GM18507 (cell line): ENCODE measurements at regions not wholly inside any gene's neighbourhood (a gene's known extent, or its start where the extent isn't known, plus 50 kb on each side); places are given as distances from the start of the nearest gene placed in this dataset.

Source experiments
- DNase-seq: peaks from one replicate; pipeline ENCODE4 v3.0.0; 2011; ENCODE audit warnings: low read depth; ENCODE audit not compliant: insufficient read length; ENCODE audit errors: extremely low spot score
- FAIRE-seq: peaks from 2 replicates; lab custom pipeline; 2011; peaks lifted over from hg19 to GRCh38; lab: Jason Lieb, UNC

DNA sequence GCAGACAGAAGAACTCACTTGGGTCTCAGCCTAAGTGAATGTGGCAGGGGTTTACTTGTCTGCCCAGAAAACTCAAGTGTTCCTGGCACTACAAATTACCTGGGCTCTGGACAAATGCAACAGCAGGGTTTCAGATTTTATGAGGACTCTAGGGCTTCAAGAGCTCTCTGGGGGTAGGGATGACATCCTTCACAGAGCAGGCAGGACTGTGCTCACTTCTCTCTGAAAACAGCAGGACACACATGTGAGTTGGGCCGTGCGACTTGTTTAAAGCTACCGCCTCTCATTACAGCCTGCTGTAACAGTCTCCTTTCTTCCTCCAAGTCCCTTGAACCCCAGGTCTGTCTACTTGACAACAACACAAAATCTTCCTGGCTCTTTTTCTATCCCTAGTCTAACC, 212.6 kb downstream of the EN1 start:
- DNase-seq (no peak), FAIRE-seq (no peak)

DNA sequence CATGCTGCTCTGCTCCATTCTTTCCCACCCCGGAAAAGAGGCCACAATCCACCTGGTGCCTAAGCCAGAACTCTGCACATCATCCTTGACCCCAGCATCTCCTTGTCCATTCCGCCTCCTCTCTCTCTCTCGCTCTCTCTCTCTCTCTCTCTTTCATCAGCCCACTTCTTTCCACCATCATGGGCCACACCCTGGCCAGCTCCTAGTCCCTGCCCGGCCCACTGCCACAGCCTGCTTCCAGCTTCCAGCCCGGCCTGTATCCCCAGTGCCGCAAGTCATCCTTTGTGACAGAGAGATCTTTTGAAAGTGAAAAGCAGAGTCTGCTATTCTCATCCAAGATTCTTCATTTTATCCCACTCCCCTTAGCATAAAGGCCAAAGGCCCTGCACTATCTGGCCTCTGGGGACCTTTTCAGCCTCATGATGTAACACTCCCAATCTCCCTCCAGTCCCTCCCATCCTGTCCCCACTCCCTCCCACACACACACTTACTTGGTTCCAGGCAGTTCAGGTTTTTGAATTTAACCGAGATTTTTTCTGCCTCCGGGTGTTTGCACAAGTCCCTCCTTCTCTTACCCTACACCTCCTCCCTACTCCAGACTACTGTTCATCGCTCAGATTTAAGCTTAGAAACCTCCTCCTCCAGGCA, 214.0 kb downstream of the EN1 start:
- DNase-seq (no peak), FAIRE-seq (no peak)

DNA sequence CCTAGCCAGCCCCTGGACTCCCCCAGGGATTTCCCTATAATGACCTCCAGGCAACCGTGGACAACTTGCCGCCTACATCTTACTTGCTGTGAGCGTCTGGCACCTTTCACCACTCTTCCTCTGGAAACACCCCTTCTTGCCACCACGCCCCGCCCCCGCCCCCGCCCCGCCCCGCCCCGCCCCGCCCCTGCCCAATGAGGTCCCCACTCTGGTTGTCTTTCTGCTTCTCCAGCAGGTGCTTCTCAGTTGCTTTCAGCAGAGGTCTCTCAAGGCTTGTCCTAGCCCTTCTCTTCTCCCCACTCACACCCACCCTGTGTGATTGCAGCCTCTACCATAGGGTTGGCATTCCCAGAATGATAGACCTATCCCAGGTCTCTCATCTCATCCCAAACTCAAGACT, 214.5 kb downstream of the EN1 start:
- DNase-seq (no peak), FAIRE-seq (no peak)

DNA sequence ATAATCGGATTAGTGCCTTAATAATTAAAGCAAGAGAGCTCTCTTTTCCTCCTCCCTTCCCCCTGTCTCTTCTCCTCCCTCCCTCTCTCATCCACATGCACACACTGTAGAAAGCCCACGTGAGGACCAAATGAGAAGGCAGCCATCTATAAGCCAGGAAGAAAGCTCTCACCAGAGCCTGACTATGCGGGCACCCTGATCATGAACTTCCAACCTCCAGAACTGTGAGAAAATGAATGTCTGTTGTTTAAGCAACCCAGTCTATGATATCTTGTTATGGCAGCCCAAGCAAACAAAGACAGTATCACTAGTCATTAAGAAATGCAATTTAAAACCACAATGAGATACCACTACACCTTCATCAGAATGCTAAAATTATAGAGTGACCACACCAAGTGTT, 220.3 kb downstream of the EN1 start:
- DNase-seq = no peak
- no peak for FAIRE-seq

DNA sequence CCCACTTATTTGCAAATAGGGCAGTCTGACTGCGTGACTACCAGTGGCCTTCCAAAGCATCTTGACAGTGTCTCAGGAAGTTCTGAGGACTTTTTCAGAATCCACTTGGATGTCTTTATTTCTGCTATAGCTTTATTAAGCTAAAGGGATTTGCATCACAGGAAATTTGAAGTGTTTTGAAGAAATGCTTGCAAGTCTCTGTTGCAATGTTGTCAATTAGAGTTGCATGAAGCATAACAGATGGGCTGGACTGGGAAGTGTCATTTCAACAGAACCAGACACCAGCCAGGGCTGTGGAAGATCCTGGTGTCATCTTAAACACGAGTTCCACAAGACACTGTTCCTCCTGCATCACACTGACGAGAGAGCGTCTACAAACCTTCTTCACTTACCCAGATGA, 224.5 kb downstream of the EN1 start:
- DNase-seq (no peak), FAIRE-seq (no peak)

DNA sequence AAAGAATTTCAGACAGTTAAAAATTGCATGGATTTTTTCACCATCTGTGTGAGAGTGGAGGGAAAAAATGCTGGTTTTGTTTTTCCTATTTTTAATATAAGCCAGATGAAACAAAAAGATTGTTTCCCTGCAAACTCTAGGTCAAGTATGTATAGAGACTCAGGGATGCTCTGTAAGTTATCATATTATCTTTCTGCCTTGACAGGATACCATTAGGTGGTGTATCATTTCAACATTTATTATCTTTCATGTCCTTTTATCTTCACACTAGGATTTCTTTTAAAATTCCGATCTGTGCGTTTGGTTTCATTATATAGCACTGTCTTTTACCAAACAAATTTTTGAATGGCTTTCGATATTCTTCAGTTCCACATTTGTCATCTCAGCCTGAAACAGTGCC, 225.3 kb downstream of the EN1 start:
- no peak for DNase-seq
- no peak for FAIRE-seq

DNA sequence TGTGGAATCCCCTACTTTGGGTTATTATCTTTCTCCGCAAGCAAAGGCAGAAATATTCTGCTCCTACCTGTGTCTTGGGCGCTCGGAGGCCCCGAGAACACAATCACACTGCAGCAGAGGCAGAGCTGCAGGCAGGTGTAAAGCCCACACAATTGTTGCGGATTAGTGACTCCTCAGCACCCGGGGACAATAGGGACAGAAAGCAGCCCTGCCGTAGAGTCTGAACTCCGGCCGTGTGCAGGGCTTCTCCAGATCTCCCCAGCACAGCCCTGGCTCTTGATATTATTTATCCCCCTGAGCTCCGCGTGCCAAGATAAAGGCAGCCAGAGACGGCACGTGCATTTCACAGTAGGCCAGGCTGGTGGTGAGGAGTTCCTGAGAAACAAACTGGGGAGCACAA, 229.2 kb downstream of the EN1 start:
- FAIRE-seq (no peak), DNase-seq (no peak)

DNA sequence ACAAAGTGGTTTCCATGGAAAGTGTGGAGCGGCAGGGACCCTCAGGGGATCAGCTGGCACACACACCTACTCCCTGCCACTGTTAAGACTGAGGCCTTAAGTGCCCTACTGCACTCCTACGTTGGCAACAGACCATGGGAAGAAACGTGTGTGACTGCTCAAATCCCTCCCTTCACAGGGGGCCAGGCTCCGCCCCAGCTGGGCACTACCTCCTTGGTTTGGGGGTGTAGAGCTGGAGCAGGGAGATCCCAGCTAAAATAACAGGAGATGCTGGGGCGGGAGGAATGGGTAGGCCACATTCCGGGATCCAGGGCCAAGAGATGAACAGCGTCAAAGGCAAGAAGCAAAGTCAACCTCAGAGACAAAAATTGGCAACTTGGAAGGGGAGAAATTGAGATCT, 231.0 kb downstream of the EN1 start:
- no peak for FAIRE-seq
- no peak for DNase-seq

DNA sequence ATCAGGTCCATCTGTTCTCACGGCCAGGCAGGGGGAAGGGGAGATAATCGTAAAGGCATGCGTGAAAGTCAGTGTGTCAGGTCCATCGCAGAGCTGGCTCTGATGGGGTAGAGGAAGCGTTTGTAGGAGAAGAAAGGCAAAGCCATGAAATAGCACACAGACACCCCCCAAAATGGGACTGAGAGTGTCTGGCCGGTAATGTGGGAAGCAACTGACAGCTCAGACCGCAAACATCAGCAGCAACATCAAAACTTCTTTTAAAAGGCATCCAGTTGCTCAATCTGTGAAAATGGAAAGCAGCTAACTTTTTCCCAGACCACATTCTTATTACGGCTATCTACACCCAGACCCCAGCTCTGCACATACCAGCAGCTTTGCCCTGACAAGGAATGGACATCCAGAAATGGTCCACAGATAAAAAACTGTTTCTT, 232.6 kb downstream of the EN1 start:
- no peak for DNase-seq
- no peak for FAIRE-seq

DNA sequence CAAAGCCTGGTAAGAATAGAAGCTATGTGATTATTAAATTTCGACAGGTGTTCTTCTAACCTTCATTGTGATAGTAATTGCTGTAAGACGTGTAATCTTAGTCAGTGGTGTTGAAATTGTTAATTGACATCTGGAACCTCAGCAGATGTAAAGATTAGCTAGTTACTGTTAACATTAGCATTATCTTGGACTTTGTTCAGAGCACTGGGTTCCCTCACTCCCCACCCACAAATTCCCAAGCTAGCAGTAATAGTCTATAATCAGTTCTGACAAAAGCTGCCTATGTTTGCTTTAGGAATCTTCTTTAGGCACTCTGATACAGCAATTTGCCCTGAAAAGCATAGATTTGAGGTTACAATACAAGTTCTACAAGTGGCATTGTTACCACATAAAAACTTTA, 233.7 kb downstream of the EN1 start:
- no peak for FAIRE-seq
- DNase-seq = no peak

DNA sequence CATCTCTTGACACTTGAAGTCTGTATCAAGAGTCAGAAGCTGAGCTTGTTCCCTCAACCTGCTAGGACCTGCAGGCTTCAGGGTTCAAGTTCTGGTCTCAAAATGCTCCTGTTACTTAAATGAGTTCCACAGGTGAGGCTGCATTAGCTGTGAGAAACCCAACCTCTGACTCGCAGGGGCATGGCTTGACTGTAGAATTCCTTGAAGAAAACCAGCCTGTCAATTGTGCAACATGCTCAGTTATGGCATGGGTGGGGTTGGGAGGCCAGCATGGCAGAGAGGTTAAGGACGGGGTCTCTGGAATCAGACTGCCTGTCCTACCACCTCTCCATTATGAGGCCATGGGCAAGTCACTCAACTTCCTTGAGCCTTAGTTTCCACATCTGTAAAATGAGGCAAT, 235.8 kb downstream of the EN1 start:
- no peak for FAIRE-seq
- no peak for DNase-seq

DNA sequence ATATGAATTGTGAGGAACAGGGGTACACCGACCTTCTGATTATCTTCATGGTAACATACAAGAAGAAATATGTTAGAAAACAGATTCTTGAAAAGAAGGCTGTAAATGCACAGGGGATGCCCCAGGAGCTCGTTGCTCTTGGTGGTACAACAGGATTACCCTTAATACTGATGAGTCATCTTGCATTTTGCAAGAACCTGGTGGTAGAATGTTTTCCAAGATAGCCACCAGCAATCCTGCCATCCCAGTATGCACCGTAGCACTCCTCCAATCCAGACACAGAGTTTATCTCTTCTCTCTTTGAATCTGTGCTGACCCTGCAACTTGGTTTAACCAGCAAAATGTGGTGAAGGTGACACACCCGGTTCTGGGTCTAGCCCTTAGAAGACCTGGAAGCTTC, 238.3 kb downstream of the EN1 start:
- FAIRE-seq (no peak), DNase-seq (no peak)

DNA sequence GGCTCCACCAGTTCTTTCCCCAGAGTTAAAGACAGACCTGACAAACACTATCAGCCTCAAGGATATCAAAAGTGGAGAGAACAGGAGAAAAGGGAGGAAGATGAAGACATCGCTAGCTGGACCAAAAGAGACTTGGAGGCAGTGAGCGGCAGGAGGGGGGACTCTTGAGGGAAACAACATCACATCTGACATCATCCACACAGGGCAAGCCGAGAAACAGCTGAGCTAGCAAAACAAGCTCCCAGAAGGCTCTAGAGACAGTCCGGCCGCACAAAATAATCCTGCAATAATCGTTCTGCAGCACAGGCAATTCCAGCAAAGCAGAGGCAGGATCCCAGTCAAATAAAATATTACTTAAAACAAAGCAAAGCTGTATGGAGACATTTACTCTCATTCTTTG, 239.8 kb downstream of the EN1 start:
- DNase-seq = no peak
- no peak for FAIRE-seq

DNA sequence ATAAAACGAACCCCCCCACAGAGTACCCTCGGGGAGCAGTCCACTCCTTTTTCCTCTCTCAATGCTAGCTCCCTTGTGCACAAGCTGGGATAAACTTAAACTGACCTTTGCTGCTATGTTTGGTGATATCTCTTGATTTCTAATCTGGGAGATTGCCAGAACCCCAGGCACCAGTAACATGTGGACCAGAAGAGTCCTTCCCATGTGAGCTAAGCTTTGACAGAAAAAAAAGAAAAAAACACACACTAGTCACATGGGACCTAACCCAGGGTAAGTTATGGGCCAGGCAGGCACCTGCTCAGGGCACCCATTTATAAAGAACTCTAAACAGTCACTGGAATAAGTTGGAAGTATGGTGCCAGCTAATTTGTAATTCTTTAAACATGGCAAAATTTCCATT, 242.6 kb downstream of the EN1 start:
- DNase-seq = no peak
- FAIRE-seq = no peak

DNA sequence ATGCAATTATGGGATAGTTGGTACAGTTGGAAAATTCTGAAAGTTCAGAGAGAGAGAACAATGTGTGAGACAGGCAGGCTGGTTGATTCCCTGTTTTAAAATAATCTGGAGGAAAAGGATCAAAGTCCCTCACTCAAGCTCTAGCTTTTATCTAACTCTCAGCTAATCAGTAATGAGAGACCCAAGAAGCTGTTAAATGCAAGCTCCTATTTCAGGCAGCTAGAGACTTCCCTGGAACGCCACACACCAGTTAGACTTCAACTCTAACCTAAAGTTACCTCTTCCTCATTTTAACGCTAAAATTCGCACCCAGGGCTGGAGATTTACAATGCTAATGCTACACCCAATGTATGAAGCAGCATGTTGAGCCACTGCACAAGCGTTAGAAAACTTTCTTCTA, 243.1 kb downstream of the EN1 start:
- FAIRE-seq (no peak), DNase-seq (no peak)

DNA sequence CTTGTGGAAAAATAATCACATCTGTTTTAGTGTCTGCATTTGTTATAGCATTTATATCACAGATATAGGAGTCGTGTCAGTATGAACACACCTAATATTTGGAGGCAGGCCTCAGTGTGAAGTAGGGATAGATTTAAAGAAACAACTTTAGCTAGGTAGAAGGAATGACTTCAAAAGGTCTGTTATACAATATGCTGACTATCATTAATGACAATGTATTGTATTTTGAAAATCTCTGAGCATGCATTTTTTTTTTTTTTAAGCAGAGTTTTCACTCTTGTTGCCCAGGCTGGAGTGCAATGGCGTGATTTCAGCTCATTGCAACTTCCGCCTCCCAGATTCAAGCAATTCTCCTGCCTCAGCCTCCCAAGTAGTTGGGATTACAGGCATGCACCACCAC, 248.3 kb downstream of the EN1 start:
- FAIRE-seq = no peak

DNA sequence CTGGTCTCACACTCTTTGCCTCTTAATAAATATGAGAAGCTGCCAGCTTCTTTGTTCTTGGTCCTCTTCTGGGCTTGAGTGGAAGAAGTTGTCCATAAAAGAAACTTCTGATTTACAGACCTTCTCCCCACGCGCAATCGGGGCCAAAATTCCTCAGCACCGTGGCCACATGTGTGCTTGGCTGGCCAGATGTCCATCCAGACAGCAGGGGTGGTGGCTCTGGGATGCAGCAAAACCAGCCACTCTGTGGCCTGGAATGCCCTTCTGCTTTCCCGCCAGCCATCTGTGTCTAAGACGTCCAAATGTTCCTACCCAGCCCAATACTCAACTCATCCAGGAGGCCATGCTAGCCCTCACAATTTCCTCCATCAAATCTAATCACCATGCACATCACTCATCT, 250.8 kb downstream of the EN1 start:
- DNase-seq (no peak), FAIRE-seq (no peak)

More for the DNA sequence above, 248.3 kb downstream of the EN1 start:
- no peak for DNase-seq

DNA sequence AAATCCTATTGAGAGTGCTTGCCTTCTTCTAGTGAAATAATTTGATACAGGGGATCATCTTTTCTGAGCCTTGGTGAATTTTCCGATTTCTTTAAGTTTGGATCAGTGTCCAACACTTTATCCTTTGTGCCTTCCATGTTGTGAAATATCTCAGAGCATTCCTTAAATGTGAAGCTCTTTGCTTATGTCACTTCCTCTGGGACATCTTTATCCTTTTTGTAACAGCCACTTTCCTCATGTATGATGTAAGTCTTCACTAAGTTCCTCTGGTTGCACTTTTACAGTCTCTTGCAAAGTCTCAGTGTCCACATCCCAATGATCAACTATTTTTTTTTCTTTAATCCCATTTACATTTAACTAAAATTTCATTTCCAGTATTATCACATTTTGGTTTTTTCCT, 254.2 kb downstream of the EN1 start:
- DNase-seq (no peak), FAIRE-seq (no peak)

DNA sequence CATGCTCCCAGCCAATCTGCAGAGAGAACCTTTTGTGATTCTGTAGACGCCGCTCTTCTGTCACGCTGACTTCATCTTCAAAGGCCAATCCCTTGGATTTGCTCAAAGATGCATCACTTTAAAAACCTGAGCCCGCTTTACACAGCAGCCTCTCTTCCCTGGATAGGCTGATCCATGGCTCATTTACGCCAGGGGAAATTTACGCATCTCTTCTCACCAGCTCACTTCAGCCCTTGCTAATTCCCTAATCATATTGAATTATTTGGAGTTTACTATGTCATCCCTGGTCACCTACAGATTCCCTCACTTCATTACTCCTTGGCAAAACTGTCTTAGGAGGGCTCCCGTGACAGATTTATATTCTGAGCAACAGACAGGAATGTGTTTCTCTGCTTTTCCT, 256.2 kb downstream of the EN1 start:
- DNase-seq (no peak), FAIRE-seq (no peak)

DNA sequence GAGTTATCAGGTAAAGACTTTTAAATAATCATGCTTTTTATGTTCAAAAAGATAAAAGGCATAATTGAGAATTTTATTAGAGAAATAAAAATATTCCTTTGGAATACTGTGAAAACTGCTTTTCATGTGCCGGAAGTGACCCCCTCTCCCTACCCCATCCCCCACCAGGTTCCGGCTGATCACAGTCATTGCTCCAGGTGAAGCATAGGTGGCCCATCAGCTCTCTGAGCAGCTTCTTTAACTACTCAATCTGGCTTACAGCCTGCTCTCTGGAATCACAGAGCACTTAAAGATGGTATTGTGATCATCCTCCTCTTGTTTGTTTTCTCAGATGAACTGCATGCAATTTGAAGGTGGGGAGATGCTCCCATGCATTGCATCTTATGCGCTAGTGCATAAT, 257.7 kb downstream of the EN1 start:
- no peak for FAIRE-seq
- DNase-seq = no peak

DNA sequence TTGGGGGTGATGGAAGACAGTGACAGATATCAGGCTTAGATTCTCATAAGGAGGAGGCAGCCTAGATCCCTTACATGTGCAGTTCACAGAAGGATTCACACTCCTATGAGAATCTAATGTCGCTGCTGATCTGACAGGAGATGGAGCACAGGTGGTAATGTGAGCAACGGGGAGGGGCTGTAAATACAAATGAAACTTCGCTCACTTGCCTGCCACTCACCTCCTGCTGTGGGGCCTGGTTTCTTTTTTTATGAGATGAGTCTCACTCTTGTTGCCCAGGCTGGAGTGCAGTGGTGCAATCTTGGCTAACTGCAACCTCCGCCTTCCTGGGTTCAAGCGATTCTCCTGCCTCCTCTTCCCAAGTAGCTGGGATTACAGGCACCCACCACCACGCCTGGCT, 258.6 kb downstream of the EN1 start:
- FAIRE-seq (no peak), DNase-seq (no peak)

DNA sequence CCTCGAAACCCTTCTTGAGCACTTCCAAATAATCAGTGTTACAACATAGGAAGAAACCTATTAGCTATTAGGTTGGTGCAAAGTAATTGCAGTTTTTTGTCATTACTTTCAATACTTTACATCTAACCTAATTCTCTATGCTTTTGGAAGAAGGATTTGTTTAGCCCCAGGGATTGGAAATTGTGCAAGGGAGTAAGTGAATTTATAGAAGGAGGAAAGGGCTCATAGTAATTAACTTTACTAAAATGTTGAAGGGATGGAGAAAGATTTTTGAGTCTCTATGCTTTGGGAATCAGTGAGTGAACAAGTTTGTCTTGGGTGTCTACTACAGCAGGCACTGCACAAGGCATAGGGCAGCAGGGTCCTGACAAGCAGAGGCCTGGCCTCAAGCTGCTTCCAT, 261.1 kb downstream of the EN1 start:
- FAIRE-seq (no peak), DNase-seq (no peak)
